ENCODE measurements at regions not wholly inside any gene's neighbourhood (a gene's known extent, or its start where the extent isn't known, plus 50 kb on each side); places are given as distances from the start of the nearest gene placed in this dataset.

- TF ChIP-seq, protein P1, sequence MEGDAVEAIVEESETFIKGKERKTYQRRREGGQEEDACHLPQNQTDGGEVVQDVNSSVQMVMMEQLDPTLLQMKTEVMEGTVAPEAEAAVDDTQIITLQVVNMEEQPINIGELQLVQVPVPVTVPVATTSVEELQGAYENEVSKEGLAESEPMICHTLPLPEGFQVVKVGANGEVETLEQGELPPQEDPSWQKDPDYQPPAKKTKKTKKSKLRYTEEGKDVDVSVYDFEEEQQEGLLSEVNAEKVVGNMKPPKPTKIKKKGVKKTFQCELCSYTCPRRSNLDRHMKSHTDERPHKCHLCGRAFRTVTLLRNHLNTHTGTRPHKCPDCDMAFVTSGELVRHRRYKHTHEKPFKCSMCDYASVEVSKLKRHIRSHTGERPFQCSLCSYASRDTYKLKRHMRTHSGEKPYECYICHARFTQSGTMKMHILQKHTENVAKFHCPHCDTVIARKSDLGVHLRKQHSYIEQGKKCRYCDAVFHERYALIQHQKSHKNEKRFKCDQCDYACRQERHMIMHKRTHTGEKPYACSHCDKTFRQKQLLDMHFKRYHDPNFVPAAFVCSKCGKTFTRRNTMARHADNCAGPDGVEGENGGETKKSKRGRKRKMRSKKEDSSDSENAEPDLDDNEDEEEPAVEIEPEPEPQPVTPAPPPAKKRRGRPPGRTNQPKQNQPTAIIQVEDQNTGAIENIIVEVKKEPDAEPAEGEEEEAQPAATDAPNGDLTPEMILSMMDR (IDR thresholded peaks at IDR 0.05) = no peak
- no peak for TF ChIP-seq POLR2A (IDR thresholded peaks at IDR 0.05)
These were observed 1257.4 kb downstream of the EPHA7 start for GRCh38 chr6:92161953-92162352.
